ENCODE measurements at regions not wholly inside any gene's neighbourhood (a gene's known extent, or its start where the extent isn't known, plus 50 kb on each side); places are given as distances from the start of the nearest gene placed in this dataset.

DNA sequence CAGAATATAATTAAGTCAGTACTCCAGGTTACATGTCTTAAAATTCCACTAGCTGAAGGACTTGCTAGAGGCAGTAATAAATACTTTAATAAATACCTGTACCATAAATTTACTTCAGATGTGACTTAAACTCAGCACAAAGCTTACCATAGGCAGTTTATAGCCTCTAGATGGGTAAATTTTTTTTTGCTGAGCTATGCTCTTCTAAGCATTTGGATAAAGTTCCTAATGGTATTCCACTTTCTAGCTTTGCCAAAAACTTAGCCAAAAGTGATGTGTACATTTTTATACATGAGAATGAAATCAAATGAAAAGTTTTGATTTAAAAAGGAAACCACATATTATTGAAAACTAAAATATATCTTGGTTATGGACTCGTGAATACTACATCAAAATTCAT lies 63.7 kb upstream of the DHX40 start:
- Histone ChIP-seq H3K4me1 (peaks cover 0 to 7% (median 0%) of the 10 kb centered on the region in 12 donors), H3K27me3 (no peaks in the 10 kb centered on the region), H3K4me3 (no peak overlapping the region), H3K36me3 (no peaks in the 10 kb centered on the region), H3K9me3 (no peaks in the 10 kb centered on the region), H3K27ac (no peak overlapping the region)
- WGBS, 4 donors: 81 to 85% (median 83%) methylated on average over 1 of the region's 1 CpG
- intact Hi-C loops (cut with DNase I): no loop called here
- TF ChIP-seq CTCF (IDR thresholded peaks at IDR 0.05) (no peak), POLR2A (IDR thresholded peaks at IDR 0.05) (no peak)
- DNase-seq (no peak), ATAC-seq (no peak)

DNA sequence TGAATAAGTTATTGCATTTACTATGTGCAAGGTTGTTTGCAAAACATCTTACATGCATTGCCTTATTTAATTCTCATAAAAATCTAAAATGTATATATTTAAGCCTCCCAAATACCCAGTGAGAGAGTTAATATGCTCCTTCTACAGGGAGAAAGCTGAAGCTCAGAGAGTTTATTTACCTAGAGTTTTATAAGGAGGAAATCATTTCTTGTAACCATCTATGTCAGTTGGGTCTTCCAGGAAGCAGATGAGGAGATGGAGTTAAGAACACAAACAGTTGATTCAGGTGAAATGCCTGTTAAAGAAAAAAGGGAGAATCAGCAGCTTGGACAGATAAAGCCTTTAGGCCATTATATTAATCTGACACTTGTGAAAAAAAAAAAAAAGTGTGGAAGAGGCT lies 62.6 kb upstream of the DHX40 start:
- intact Hi-C loops (cut with DNase I): no loop called here
- Histone ChIP-seq H3K36me3 (no peaks in the 10 kb centered on the region), H3K27ac (no peak overlapping the region), H3K4me1 (peaks cover 0 to 7% (median 0%) of the 10 kb centered on the region in 12 donors), H3K4me3 (no peak overlapping the region), H3K27me3 (no peaks in the 10 kb centered on the region), H3K9me3 (no peaks in the 10 kb centered on the region)
- DNase-seq: no peak
- TF ChIP-seq CTCF (IDR thresholded peaks at IDR 0.05) (no peak), POLR2A (IDR thresholded peaks at IDR 0.05) (no peak)
- no peak for ATAC-seq

DNA sequence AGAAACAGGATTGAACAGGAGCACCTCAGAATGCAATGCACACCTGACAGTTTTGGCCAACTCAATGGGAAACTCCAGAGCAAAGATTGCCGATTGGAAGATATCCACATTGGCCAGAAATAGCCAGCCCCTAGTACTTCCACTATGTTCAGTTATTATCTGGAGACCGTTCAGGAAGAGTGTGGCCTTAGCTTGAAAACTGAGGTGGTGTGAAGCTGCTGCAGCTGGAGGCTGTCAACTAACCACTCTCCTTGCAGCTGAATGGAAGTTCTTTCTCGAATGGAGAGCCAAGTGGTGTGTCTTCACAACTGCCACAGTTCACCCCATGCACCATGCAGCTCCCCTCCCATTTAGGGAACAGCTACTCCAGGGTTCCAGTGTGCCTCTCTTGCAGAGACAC lies 61.9 kb upstream of the DHX40 start:
- TF ChIP-seq CTCF (IDR thresholded peaks at IDR 0.05): no peak
- TF ChIP-seq POLR2A (IDR thresholded peaks at IDR 0.05): no peak
- Histone ChIP-seq H3K27me3 (no peaks in the 10 kb centered on the region), H3K4me3 (no peak overlapping the region), H3K36me3 (no peaks in the 10 kb centered on the region), H3K27ac (no peak overlapping the region), H3K4me1 (peaks cover 0 to 7% (median 0%) of the 10 kb centered on the region in 12 donors), H3K9me3 (no peaks in the 10 kb centered on the region)
- intact Hi-C loops (cut with DNase I): no loop called here
- ATAC-seq (peak in 1 of 4 donors; percentile 67), DNase-seq (no peak)
- 30 to 47% (median 37%) methylated on average over 2 to 3 of the region's 3 CpGs for WGBS, 4 donors

GRCh38 chr17:59504821-59505220 lies 60.6 kb upstream of the DHX40 start:
- H3K9me3 ChIP-seq: no peaks in the 10 kb centered on the region
- no peak overlapping the region for H3K4me3 ChIP-seq
- 83 to 97% (median 90%) methylated on average over 4 of the region's 4 CpGs for WGBS, 4 donors
- intact Hi-C loops (cut with DNase I): no loop called here
- TF ChIP-seq CTCF (IDR thresholded peaks at IDR 0.05): no peak
- no peak for TF ChIP-seq POLR2A (IDR thresholded peaks at IDR 0.05)
- DNase-seq (no peak), ATAC-seq (no peak)
- no peaks in the 10 kb centered on the region for H3K4me1 ChIP-seq
- H3K36me3 ChIP-seq: no peaks in the 10 kb centered on the region
- H3K27ac ChIP-seq: no peak overlapping the region
- H3K27me3 ChIP-seq: no peaks in the 10 kb centered on the region

Measured in heart left ventricle (tissue), 16 donors.